RWPE1 (cell line): ENCODE measurements at regions not wholly inside any gene's neighbourhood (a gene's known extent, or its start where the extent isn't known, plus 50 kb on each side); places are given as distances from the start of the nearest gene placed in this dataset.
A peak's percentile ranks its signal among the peaks of the same experiment; 100 is the strongest.

Source experiments
- CTCF ChIA-PET: fragments of 350-600 bp; sonication (Branson Sonifier 250); formaldehyde crosslinking; extraction: SDS; loops from one replicate; lab custom pipeline; 2021; lab: Yijun Ruan, JAX
- POLR2A ChIA-PET: fragments of 400-600 bp; formaldehyde crosslinking; extraction: SDS; loops from one replicate; lab custom pipeline; 2020; ENCODE audit warnings: antibody characterized with exemption; ENCODE audit not compliant: low non-redundant PET; lab: Yijun Ruan, JAX
- DNase-seq: peaks from one replicate; pipeline ENCODE4 v3.0.0; 2012; ENCODE audit warnings: low spot score
- H3K27ac ChIP-seq: fragments of 450-650 bp; 2 replicates; pipeline ENCODE4 v1.5.1; 2017
- CTCF ChIP-seq: fragments of 450-650 bp; conservative IDR thresholded peaks from 2 replicates; pipeline ENCODE4 v1.5.1; 2017; ENCODE audit warnings: low read depth, mild to moderate bottlenecking

- ChIA-PET CTCF (interaction anchor here (0.5 to 4.6 kb wide), 20 partner anchors 8 to 1426 kb away, joined by 3 to 90 read pairs (median 4); no protein-coding TSS in a partner anchor), POLR2A (no interaction called here)
- H3K27ac ChIP-seq, result no peak overlapping the region
- peak; percentile 51 for DNase-seq
- peak; percentile 76 for TF ChIP-seq CTCF
Measured at GRCh38 chr6:8219352-8219943, 117.1 kb upstream of the EEF1E1 start.

- POLR2A ChIA-PET, result no interaction called here
- TF ChIP-seq CTCF, result no peak
Measured at GRCh38 chr6:8218861-8219260, 116.5 kb upstream of the EEF1E1 start.

GRCh38 chr6:8215631-8216030, 113.3 kb upstream of the EEF1E1 start:
- H3K27ac ChIP-seq, result no peak overlapping the region
- no peak for TF ChIP-seq CTCF
- ChIA-PET CTCF (interaction anchor here (0.6 kb wide), 1 partner anchor 128 kb away, joined by 3 read pairs; no protein-coding TSS in a partner anchor), POLR2A (no interaction called here)
- no peak for DNase-seq

More at GRCh38 chr6:8218861-8219260, 116.5 kb upstream of the EEF1E1 start:
- no peak overlapping the region for H3K27ac ChIP-seq
- CTCF ChIA-PET, result interaction anchor here (0.6 to 4.6 kb wide), 13 partner anchors 8 to 650 kb away, joined by 3 to 90 read pairs (median 4); no protein-coding TSS in a partner anchor
- no peak for DNase-seq

- ChIA-PET POLR2A (no interaction called here), CTCF (interaction anchor here (1.0 kb wide), 1 partner anchor 82 kb away, joined by 4 read pairs; no protein-coding TSS in a partner anchor)
- no peak for DNase-seq
- no peak overlapping the region for H3K27ac ChIP-seq
- no peak for TF ChIP-seq CTCF
Measured at GRCh38 chr6:8213995-8214394, 111.6 kb upstream of the EEF1E1 start.

GRCh38 chr6:8212720-8213434, 110.5 kb upstream of the EEF1E1 start:
- ChIA-PET CTCF (interaction anchor here (1.0 kb wide), 1 partner anchor 81 kb away, joined by 4 read pairs; no protein-coding TSS in a partner anchor), POLR2A (no interaction called here)
- no peak for TF ChIP-seq CTCF
- no peak for DNase-seq
- H3K27ac ChIP-seq, result no peak overlapping the region

- no peak for DNase-seq
- ChIA-PET POLR2A (no interaction called here), CTCF (no interaction called here)
- TF ChIP-seq CTCF, result no peak
- no peak overlapping the region for H3K27ac ChIP-seq
Measured at GRCh38 chr6:8207869-8208191, 105.5 kb upstream of the EEF1E1 start.
